HepG2 (cell line): ENCODE measurements at regions not wholly inside any gene's neighbourhood (a gene's known extent, or its start where the extent isn't known, plus 50 kb on each side); places are given as distances from the start of the nearest gene placed in this dataset.

Source experiments
- FOSL2 ChIP-seq: sonication (generic); formaldehyde crosslinking; IDR thresholded peaks from 2 replicates; pipeline ENCODE4 v1.4.0; 2020; ENCODE audit warnings: missing genetic modification reagents
- MYC ChIP-seq: sonication (generic); formaldehyde crosslinking; IDR thresholded peaks from 2 replicates; pipeline ENCODE4 v1.9.0; 2021; ENCODE audit warnings: missing genetic modification reagents, borderline replicate concordance
- POLR2A ChIP-seq, 2 experiments: IDR thresholded peaks; 2 replicates each; pipeline ENCODE4 v1.6.1; 2011; ENCODE audit warnings: low read depth in 2 of 2, low read length in 2 of 2, mild to moderate bottlenecking in 1 of 2, moderate library complexity in 1 of 2; ENCODE audit not compliant: insufficient read depth in 1 of 2
- ZNF577 ChIP-seq: sonication (generic); formaldehyde crosslinking; IDR thresholded peaks from 2 replicates; pipeline ENCODE4 v1.4.0; 2020; ENCODE audit warnings: mild to moderate bottlenecking, low read depth, missing genetic modification reagents, borderline replicate concordance
- TF ChIP-seq, protein P1 (sequence below): IDR thresholded peaks from 2 replicates; pipeline ENCODE4 v1.6.1; 2016; ENCODE audit warnings: low read depth, borderline replicate concordance
- TF ChIP-seq, protein P2 (sequence below): sonication (generic); formaldehyde crosslinking; IDR thresholded peaks from 2 replicates; pipeline ENCODE4 v1.5.0; 2020; ENCODE audit warnings: mild to moderate bottlenecking, missing genetic modification reagents, moderate library complexity
- TF ChIP-seq, protein P3 (sequence below): sonication (generic); IDR thresholded peaks from 2 replicates; pipeline ENCODE4 v1.6.1; 2016; ENCODE audit warnings: low read depth, borderline replicate concordance
- TF ChIP-seq, protein P4 (sequence below): sonication (generic); formaldehyde crosslinking; IDR thresholded peaks from 2 replicates; pipeline ENCODE4 v1.5.0; 2020; ENCODE audit warnings: missing genetic modification reagents

DNA sequence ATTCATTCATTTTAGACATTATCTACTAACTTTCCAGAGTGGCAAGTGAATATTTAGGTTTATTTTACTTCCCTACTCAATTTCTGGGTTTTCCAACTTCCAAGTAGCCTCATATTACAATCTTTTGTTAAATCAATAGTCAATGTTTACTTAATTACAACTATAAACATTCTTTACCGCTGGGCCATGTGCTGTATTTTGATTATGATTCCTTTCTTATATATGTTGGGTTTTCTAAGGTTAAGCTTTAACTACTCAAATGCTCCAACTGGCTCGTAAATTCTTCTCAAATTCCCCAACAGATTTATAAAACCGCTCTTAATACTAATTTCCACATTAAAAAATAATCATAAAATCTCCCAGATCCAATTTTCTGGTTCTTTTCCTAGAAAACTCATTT lies 110.1 kb upstream of the ABCA1 start:
- TF ChIP-seq, protein P1, sequence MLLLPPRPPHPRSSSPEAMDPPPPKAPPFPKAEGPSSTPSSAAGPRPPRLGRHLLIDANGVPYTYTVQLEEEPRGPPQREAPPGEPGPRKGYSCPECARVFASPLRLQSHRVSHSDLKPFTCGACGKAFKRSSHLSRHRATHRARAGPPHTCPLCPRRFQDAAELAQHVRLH (CRISPR knock-in tag) = no peak
- TF ChIP-seq, protein P2, sequence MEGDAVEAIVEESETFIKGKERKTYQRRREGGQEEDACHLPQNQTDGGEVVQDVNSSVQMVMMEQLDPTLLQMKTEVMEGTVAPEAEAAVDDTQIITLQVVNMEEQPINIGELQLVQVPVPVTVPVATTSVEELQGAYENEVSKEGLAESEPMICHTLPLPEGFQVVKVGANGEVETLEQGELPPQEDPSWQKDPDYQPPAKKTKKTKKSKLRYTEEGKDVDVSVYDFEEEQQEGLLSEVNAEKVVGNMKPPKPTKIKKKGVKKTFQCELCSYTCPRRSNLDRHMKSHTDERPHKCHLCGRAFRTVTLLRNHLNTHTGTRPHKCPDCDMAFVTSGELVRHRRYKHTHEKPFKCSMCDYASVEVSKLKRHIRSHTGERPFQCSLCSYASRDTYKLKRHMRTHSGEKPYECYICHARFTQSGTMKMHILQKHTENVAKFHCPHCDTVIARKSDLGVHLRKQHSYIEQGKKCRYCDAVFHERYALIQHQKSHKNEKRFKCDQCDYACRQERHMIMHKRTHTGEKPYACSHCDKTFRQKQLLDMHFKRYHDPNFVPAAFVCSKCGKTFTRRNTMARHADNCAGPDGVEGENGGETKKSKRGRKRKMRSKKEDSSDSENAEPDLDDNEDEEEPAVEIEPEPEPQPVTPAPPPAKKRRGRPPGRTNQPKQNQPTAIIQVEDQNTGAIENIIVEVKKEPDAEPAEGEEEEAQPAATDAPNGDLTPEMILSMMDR (CRISPR knock-in tag) = no peak
- TF ChIP-seq POLR2A (IDR thresholded peaks at IDR 0.05; ENCODE audit: insufficient read depth in 1 of 2, low read depth in 2 of 2, low read length in 2 of 2) = no peak
- TF ChIP-seq MYC (CRISPR knock-in tag) = no peak
- TF ChIP-seq, protein P3, sequence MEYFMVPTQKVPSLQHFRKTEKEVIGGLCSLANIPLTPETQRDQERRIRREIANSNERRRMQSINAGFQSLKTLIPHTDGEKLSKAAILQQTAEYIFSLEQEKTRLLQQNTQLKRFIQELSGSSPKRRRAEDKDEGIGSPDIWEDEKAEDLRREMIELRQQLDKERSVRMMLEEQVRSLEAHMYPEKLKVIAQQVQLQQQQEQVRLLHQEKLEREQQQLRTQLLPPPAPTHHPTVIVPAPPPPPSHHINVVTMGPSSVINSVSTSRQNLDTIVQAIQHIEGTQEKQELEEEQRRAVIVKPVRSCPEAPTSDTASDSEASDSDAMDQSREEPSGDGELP = no peak
- TF ChIP-seq FOSL2 (CRISPR knock-in tag) = no peak
- no peak for TF ChIP-seq ZNF577
- TF ChIP-seq, protein P4, sequence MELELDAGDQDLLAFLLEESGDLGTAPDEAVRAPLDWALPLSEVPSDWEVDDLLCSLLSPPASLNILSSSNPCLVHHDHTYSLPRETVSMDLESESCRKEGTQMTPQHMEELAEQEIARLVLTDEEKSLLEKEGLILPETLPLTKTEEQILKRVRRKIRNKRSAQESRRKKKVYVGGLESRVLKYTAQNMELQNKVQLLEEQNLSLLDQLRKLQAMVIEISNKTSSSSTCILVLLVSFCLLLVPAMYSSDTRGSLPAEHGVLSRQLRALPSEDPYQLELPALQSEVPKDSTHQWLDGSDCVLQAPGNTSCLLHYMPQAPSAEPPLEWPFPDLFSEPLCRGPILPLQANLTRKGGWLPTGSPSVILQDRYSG = no peak
